Colonic mucosa (tissue), 4 donors: ENCODE measurements at regions not wholly inside any gene's neighbourhood (a gene's known extent, or its start where the extent isn't known, plus 50 kb on each side); places are given as distances from the start of the nearest gene placed in this dataset.

Experiments
- DNase-seq: peaks from one replicate; pipeline ENCODE4 v3.0.0-alpha.2; 2020
- H3K27ac ChIP-seq: fragments of 200-600 bp; one replicate; pipeline ENCODE4 v1.8.0; 2021
- H3K27me3 ChIP-seq: fragments of 200-600 bp; one replicate; pipeline ENCODE4 v1.8.0; 2021
- H3K36me3 ChIP-seq: fragments of 200-600 bp; one replicate; pipeline ENCODE4 v1.8.0; 2021
- H3K4me1 ChIP-seq: fragments of 200-600 bp; one replicate; pipeline ENCODE4 v1.8.0; 2021; ENCODE audit warnings: mild to moderate bottlenecking
- H3K4me3 ChIP-seq: fragments of 200-600 bp; one replicate; pipeline ENCODE4 v1.8.0; 2021
- H3K9ac ChIP-seq, 2 donors: one replicate each; pipeline ENCODE4 v1.7.0; 2013; ENCODE audit warnings: control low read depth in 2 of 2, low read depth in 2 of 2, low read length in 2 of 2
- H3K9me3 ChIP-seq: fragments of 200-600 bp; one replicate; pipeline ENCODE4 v1.8.0; 2021
- CTCF ChIP-seq: fragments of 200-600 bp; IDR thresholded peaks from one replicate; pipeline ENCODE4 v1.8.0; 2022; ENCODE audit warnings: antibody characterized with exemption, mild to moderate bottlenecking
- intact Hi-C: fragments of 100-400 bp; cut with DNase I; formaldehyde crosslinking; loops from one replicate; pipeline ENCODE4 v1.14.1; 2022
- donor health status: healthy.
- donor health status: DM: no; HTN: no; CAD: no.
- donor health status: DM: no; HTN: no; CAD: no.

GRCh38 chr4:122988696-122989095 lies 66.3 kb upstream of the NUDT6 start:
- H3K27ac ChIP-seq: no peak overlapping the region
- no peak overlapping the region for H3K4me3 ChIP-seq
- no peaks in the 10 kb centered on the region for H3K9me3 ChIP-seq
- no peak overlapping the region for H3K9ac ChIP-seq
- no peaks in the 10 kb centered on the region for H3K4me1 ChIP-seq
- H3K27me3 ChIP-seq: no peaks in the 10 kb centered on the region
- no peaks in the 10 kb centered on the region for H3K36me3 ChIP-seq
- intact Hi-C loops: no loop called here
- TF ChIP-seq CTCF: no peak
- DNase-seq: no peak

GRCh38 chr4:122990891-122991290 lies 68.5 kb upstream of the NUDT6 start:
- no peak for DNase-seq
- H3K27me3 ChIP-seq: no peaks in the 10 kb centered on the region
- no peak overlapping the region for H3K9ac ChIP-seq
- no peak for TF ChIP-seq CTCF
- H3K36me3 ChIP-seq: no peaks in the 10 kb centered on the region
- H3K4me3 ChIP-seq: no peak overlapping the region
- H3K27ac ChIP-seq: no peak overlapping the region
- no peaks in the 10 kb centered on the region for H3K4me1 ChIP-seq
- H3K9me3 ChIP-seq: no peaks in the 10 kb centered on the region
- intact Hi-C loops: no loop called here

- H3K9me3 ChIP-seq: no peaks in the 10 kb centered on the region
- no peak for TF ChIP-seq CTCF
- intact Hi-C loops: no loop called here
These were observed 69.7 kb upstream of the NUDT6 start for GRCh38 chr4:122992057-122992456.

GRCh38 chr4:122992641-122993040 lies 70.2 kb upstream of the NUDT6 start:
- Histone ChIP-seq H3K27me3 (no peaks in the 10 kb centered on the region), H3K9me3 (no peaks in the 10 kb centered on the region), H3K9ac (no peak overlapping the region), H3K27ac (no peak overlapping the region), H3K36me3 (no peaks in the 10 kb centered on the region), H3K4me3 (no peak overlapping the region), H3K4me1 (no peaks in the 10 kb centered on the region)
- no peak for DNase-seq
- intact Hi-C loops: no loop called here
- no peak for TF ChIP-seq CTCF

More at GRCh38 chr4:122992057-122992456, 69.7 kb upstream of the NUDT6 start:
- Histone ChIP-seq H3K36me3 (no peaks in the 10 kb centered on the region), H3K27ac (no peak overlapping the region), H3K27me3 (no peaks in the 10 kb centered on the region), H3K9ac (no peak overlapping the region), H3K4me1 (no peaks in the 10 kb centered on the region), H3K4me3 (no peak overlapping the region)
- DNase-seq: no peak

GRCh38 chr4:122996350-122996749 lies 74.0 kb upstream of the NUDT6 start:
- Histone ChIP-seq H3K27ac (no peak overlapping the region), H3K4me3 (no peak overlapping the region), H3K36me3 (no peaks in the 10 kb centered on the region), H3K9ac (no peak overlapping the region), H3K4me1 (no peaks in the 10 kb centered on the region), H3K27me3 (no peaks in the 10 kb centered on the region), H3K9me3 (no peaks in the 10 kb centered on the region)
- intact Hi-C loops: no loop called here
- no peak for TF ChIP-seq CTCF
- DNase-seq: no peak
